ENCODE measurements at regions not wholly inside any gene's neighbourhood (a gene's known extent, or its start where the extent isn't known, plus 50 kb on each side); places are given as distances from the start of the nearest gene placed in this dataset.

DNA sequence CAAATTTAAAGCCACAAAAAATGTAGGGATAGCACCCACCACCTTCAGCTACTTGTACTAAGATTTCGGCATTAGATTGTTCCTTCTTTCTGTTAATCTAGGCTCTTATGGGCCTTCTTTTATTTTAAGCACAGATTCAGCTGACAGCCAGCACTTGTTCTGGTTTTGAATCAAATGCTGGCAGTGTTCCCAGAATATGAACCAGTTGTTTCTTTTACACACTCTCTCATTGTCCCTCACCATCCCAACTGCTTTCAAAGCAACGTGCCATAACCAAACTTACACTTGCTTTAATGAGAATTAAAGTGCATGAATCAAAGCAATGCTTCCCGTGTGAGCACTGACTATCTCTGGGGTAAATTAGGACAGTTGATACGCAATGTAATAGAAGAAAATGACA lies 744.5 kb upstream of the FAM241A start:
- no peak for TF ChIP-seq CTCF (IDR thresholded peaks at IDR 0.05; ENCODE audit: poor library complexity)
- TF ChIP-seq EZH2 (IDR thresholded peaks at IDR 0.05; ENCODE audit: borderline replicate concordance): no peak
- TF ChIP-seq EZH2phosphoT487 (IDR thresholded peaks at IDR 0.05; ENCODE audit: low read depth, severe bottlenecking, unreplicated experiment): no peak
